PC-9 (cell line): ENCODE measurements at regions not wholly inside any gene's neighbourhood (a gene's known extent, or its start where the extent isn't known, plus 50 kb on each side); places are given as distances from the start of the nearest gene placed in this dataset.
"Not testable (repeated sequence)": the region's sequence is repeated elsewhere in the genome, so short reads cannot be mapped to it uniquely, and the experiment has no call there.

Experiments
- CTCF ChIP-seq: fragments of 200-600 bp; sonication (generic); conservative IDR thresholded peaks from 2 replicates; pipeline ENCODE4 v1.6.1; 2017; ENCODE audit warnings: mixed run types, antibody characterized with exemption, mild to moderate bottlenecking, moderate library complexity
- EZH2 ChIP-seq: fragments of 200-600 bp; sonication (generic); IDR thresholded peaks from 2 replicates; pipeline ENCODE4 v1.8.0; 2017; ENCODE audit warnings: antibody characterized with exemption, low read depth

GRCh38 chr17:45592433-45592923 is 102.0 kb upstream of the PLEKHM1 start:
- not testable (repeated sequence) for TF ChIP-seq EZH2
- peak; percentile 88 for TF ChIP-seq CTCF
